GM12878 (cell line): ENCODE measurements at regions not wholly inside any gene's neighbourhood (a gene's known extent, or its start where the extent isn't known, plus 50 kb on each side); places are given as distances from the start of the nearest gene placed in this dataset.

Source experiments
- ATAC-seq: fragments of 200-7000 bp; cut with Tn5 transposase; 3 replicates; pipeline ENCODE4 v1.9.1; 2020; ENCODE audit warnings: mild to moderate bottlenecking, moderate library complexity
- BruUV-seq: library from RNA; stranded (reverse); fragments of 400-500 nt; replicated peaks from 2 replicates; lab custom pipeline; 2021; lab: Mats Ljungman, UMichigan
- CTCF ChIA-PET: fragments of 300-600 bp; sonication (Branson Sonifier 250); formaldehyde crosslinking; extraction: SDS; loops from one replicate; lab custom pipeline; 2021; ENCODE audit warnings: inconsistent platforms; lab: Yijun Ruan, JAX
- POLR2A ChIA-PET: fragments of 350-600 bp; formaldehyde crosslinking; extraction: SDS; loops from one replicate; lab custom pipeline; 2021; ENCODE audit warnings: inconsistent platforms; lab: Charles Lee
- RAD21 ChIA-PET: fragments of 300-600 bp; sonication (Branson Sonifier 250); formaldehyde crosslinking; loops from one replicate; lab custom pipeline; 2023; ENCODE audit warnings: antibody characterized with exemption; ENCODE audit not compliant: unreplicated experiment; lab: Charles Lee
- SMC1A ChIA-PET: fragments of 300-600 bp; sonication (Branson Sonifier 250); formaldehyde crosslinking; loops from one replicate; lab custom pipeline; 2023; ENCODE audit not compliant: unreplicated experiment, uncharacterized antibody; lab: Charles Lee
- DNase-seq: peaks from one replicate; pipeline ENCODE4 v3.0.0-alpha.2; 2011; ENCODE audit warnings: low read depth, low spot score
- FAIRE-seq: peaks from 3 replicates; lab custom pipeline; 2011; peaks lifted over from hg19 to GRCh38; lab: Jason Lieb, UNC
- H2AFZ ChIP-seq: 2 replicates; pipeline ENCODE4 v1.6.0; 2011; ENCODE audit warnings: low read depth, low read length, control low read depth; ENCODE audit not compliant: control insufficient read depth
- H3K27ac ChIP-seq: 2 replicates; pipeline ENCODE4 v1.5.1; 2011; ENCODE audit warnings: control low read depth; ENCODE audit not compliant: control insufficient read depth, insufficient read depth
- H3K27me3 ChIP-seq, 2 experiments: replicated peaks in 1 of 2; 2 replicates each; pipeline versions ENCODE4 v1.6.0 to v1.6.1; 2011; ENCODE audit warnings: low read length in 1 of 2; ENCODE audit not compliant: control insufficient read depth in 2 of 2, insufficient read depth in 2 of 2
- H3K36me3 ChIP-seq, 2 experiments: 2 replicates each; pipeline ENCODE4 v1.5.1; 2011; ENCODE audit warnings: low read length in 1 of 2; ENCODE audit not compliant: control insufficient read depth in 2 of 2, insufficient read depth in 2 of 2
- H3K4me1 ChIP-seq: 2 replicates; pipeline ENCODE4 v1.6.1; 2011; ENCODE audit warnings: mild to moderate bottlenecking, low read length, moderate library complexity, mixed read lengths; ENCODE audit not compliant: control insufficient read depth, insufficient read depth
- H3K4me2 ChIP-seq: 2 replicates; pipeline ENCODE4 v1.6.0; 2011; ENCODE audit warnings: control low read depth; ENCODE audit not compliant: control insufficient read depth, insufficient read depth
- H3K4me3 ChIP-seq: fragments of 200-600 bp; sonication (generic); 2 replicates; pipeline ENCODE4 v1.5.1; 2016
- H3K79me2 ChIP-seq: 2 replicates; pipeline ENCODE4 v1.6.0; 2011; ENCODE audit warnings: low read length; ENCODE audit not compliant: control insufficient read depth, insufficient read depth
- H3K9ac ChIP-seq: 2 replicates; pipeline ENCODE4 v1.8.0; 2011; ENCODE audit warnings: low read length, control low read depth, mixed read lengths; ENCODE audit not compliant: control insufficient read depth, insufficient read depth
- H3K9me3 ChIP-seq: replicated peaks from 3 replicates; pipeline ENCODE4 v1.5.1; 2011; ENCODE audit warnings: mild to moderate bottlenecking, low read length; ENCODE audit not compliant: control insufficient read depth, insufficient read depth
- H4K20me1 ChIP-seq: 2 replicates; pipeline ENCODE4 v1.6.0; 2011; ENCODE audit not compliant: control insufficient read depth, insufficient read depth
- CEBPB ChIP-seq, 2 experiments: fragments of 150-350 bp in 1 of 2; IDR thresholded peaks; 2 replicates each; pipeline ENCODE4 v1.6.1; 2012 to 2014; ENCODE audit warnings: low read depth in 2 of 2, low read length in 2 of 2, borderline replicate concordance in 1 of 2, inconsistent platforms in 1 of 2
- FOS ChIP-seq: IDR thresholded peaks from 3 replicates; pipeline ENCODE4 v1.6.1; 2011; ENCODE audit warnings: borderline replicate concordance; ENCODE audit not compliant: insufficient read length; ENCODE audit errors: extremely low read depth
- NBN ChIP-seq: fragments of 450-650 bp; IDR thresholded peaks from 2 replicates; pipeline ENCODE4 v1.6.1; 2016
- POLR2A ChIP-seq: IDR thresholded peaks from 2 replicates; pipeline ENCODE4 v1.6.1; 2011; ENCODE audit warnings: low read depth, mild to moderate bottlenecking, low read length
- PRDM15 ChIP-seq: fragments of 450-650 bp; formaldehyde crosslinking; IDR thresholded peaks from 2 replicates; pipeline ENCODE4 v1.4.0; 2020; ENCODE audit warnings: mild to moderate bottlenecking, moderate library complexity
- TARDBP ChIP-seq: IDR thresholded peaks from 2 replicates; pipeline ENCODE4 v1.6.1; 2016; ENCODE audit warnings: borderline replicate concordance
- WGBS: methylation state at CpG from one replicate; pipeline ENCODE4 v1.1.6; 2016; ENCODE audit warnings: low lambda C conversion rate; ENCODE audit not compliant: insufficient replicate concordance, insufficient coverage; ENCODE audit errors: missing lambda C conversion rate; 5-methylcytosine and 5-hydroxymethylcytosine counted together
- in situ Hi-C: fragments of 300-500 bp; cut with MboI; formaldehyde crosslinking; loops from 9 replicates; pipeline ENCODE4 v1.14.3; 2018; ENCODE audit warnings: mixed read lengths
- intact Hi-C: fragments of 100-400 bp; cut with micrococcal nuclease; formaldehyde crosslinking; loops from one replicate; pipeline ENCODE4 v1.14.2; 2022; ENCODE audit not compliant: unreplicated experiment

- SMC1A ChIA-PET: no interaction called here
- whole genome bisulfite sequencing: 60% methylated on average over 18 of the region's 18 CpGs
- no peaks in the 10 kb centered on the region; the same call in 2 of the 3 replicates for H3K9me3 ChIP-seq
- no peaks in the 10 kb centered on the region for H3K36me3 ChIP-seq
- RAD21 ChIA-PET: no interaction called here
- in situ Hi-C loops: no loop called here
- H3K4me1 ChIP-seq: no peaks in the 10 kb centered on the region
- H2AFZ ChIP-seq: no peak overlapping the region
- no peak overlapping the region for H3K27ac ChIP-seq
- POLR2A ChIA-PET: no interaction called here
- FAIRE-seq (no peak), DNase-seq (no peak), ATAC-seq (no peak)
- H3K27me3 ChIP-seq: no peaks in the 10 kb centered on the region
- CTCF ChIA-PET: no interaction called here
- no peak overlapping the region for H3K9ac ChIP-seq
- H4K20me1 ChIP-seq: no peaks in the 10 kb centered on the region
- no peak overlapping the region for H3K4me3 ChIP-seq
- H3K79me2 ChIP-seq: no peaks in the 10 kb centered on the region
- BruUV-seq: no TSS peak
- no peak overlapping the region for H3K4me2 ChIP-seq
- no peak for TF ChIP-seq PRDM15 (CRISPR knock-in tag)
- no peak for TF ChIP-seq POLR2A
- no peak for TF ChIP-seq FOS
- TF ChIP-seq CEBPB (IDR thresholded peaks at IDR 0.05; ENCODE audit: borderline replicate concordance in 1 of 2, low read depth in 2 of 2, low read length in 2 of 2): no peak
- TF ChIP-seq NBN: no peak
- TF ChIP-seq TARDBP: no peak
- intact Hi-C loops: no loop called here
Measured at GRCh38 chr2:238747114-238747513, 100.8 kb upstream of the TWIST2 start.
